ENCODE measurements at regions not wholly inside any gene's neighbourhood (a gene's known extent, or its start where the extent isn't known, plus 50 kb on each side); places are given as distances from the start of the nearest gene placed in this dataset.
A peak's percentile ranks its signal among the peaks of the same experiment; 100 is the strongest.
"Not testable (repeated sequence)": the region's sequence is repeated elsewhere in the genome, so short reads cannot be mapped to it uniquely, and the experiment has no call there.

DNA sequence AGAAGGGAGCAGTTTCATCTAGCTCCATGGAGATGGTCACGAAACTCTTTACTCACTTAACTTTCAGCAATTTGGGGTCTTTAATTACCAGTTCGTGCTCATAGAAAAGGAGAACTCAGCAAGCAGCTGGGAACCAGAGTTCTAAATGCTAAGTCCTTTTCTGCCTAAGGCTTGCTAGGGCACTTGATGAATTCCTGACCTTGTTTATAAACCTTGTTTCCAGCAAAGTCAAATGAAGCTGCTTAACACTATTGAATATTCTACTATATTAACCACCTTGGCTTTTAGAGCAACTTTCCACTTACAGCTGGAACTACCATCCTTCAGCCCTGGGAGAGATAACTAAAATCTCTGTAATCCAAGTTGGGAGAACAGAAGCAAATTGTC is 79.5 kb upstream of the TSC22D2 start:
- no peak for DNase-seq (ENCODE audit: low read depth)

DNA sequence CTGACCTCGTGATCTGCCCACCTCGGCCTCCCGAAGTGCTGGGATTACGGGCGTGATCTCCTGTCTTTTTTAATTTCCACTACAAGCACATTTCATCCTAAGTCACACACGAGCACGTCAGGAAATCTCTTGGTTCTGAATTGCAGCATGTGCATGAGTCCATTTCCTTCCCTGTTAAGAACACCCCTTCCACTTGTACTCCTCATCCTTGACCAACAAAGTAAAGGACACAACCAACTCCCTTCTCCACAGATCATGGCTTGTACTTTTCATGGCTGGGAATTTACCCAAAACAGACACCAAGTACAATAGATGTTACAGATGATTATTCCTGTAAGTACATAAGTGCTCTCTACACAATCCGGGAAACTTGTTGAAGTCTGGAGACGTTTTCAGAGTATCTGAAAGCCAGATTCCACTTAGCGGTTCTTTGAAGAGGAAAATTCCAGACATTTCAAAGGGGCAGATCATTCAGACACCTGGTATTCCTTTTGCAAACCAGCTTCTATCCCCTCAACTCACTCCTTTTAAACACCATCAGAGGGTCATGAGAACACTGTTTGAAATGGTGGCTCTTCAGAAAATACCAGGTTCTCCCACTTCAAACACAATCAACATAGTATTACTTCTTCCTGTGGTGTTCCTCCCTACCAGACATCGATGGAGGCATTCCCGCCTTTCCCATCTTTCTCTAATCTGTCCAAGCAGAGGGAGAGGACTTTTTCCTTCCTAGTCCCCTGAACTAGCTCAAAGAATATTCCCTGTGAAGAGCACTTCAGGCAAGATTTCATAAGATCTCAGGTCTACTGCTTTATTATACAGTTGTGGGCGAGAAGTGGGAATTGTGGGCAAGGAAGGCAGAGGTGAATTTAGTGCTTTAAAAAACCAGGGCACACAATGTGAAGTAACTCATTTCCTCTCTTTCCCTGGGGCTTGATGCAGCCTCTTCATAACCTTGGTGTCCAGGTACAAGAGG is 80.1 kb upstream of the TSC22D2 start:
- no peak for DNase-seq (ENCODE audit: low read depth)

DNA sequence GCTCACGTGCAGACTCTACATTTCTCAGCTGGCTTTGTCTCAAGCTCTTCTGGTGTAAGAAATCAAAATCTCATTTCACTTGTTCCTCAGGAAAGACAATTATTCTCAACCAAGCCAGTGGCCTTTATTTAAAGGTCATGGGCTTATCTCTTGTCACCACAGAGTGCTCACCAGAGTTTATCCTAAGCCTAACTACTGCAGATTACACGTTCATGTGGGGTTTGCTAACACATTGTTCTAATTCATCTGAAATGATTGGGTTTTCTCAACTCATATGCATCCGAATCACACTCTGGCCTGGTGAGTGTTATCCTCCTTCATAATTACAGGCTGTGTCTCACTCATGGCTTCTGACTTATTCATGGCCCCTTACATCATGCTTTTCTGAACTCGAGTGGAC is 83.3 kb upstream of the TSC22D2 start:
- DNase-seq (ENCODE audit: low read depth) = no peak

DNA sequence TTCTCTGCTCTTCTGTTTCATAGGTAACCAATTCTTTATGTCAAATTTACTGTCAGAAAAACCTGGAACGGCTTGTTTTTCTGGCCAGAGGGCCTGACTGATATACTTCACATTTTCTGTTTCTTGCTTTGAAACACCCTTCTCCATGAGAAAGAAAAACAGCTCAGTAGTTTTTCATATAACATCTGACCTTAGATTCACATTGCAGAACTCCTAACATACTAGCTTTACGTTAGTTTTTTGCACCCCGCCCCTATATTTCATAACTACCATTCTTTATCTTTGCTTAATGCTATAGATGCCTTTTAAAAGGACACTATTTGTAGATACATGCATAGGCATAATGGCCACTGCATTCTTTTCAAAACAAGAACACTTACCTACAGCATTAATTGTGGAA is 83.9 kb upstream of the TSC22D2 start:
- no peak for DNase-seq (ENCODE audit: low read depth)

DNA sequence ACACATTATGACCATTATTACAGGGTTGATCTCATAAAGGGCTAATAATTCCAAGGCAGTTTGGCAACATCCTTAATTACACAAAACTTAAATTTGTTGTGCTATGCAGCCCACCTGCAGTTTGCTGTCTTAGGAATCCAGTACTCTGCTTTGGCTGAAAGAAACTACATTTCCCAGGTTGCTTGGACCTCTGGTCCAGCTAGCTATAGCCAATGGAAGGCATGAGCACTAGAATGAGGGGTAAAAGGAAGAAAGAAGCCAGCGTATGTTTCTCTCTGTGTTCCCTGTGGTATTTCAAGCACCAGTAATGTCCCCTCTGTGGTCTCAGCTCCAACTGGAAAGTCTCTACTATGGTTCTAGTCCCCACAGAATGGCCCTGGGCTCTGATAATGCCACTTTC is 84.3 kb upstream of the TSC22D2 start:
- DNase-seq (ENCODE audit: low read depth) = no peak

DNA sequence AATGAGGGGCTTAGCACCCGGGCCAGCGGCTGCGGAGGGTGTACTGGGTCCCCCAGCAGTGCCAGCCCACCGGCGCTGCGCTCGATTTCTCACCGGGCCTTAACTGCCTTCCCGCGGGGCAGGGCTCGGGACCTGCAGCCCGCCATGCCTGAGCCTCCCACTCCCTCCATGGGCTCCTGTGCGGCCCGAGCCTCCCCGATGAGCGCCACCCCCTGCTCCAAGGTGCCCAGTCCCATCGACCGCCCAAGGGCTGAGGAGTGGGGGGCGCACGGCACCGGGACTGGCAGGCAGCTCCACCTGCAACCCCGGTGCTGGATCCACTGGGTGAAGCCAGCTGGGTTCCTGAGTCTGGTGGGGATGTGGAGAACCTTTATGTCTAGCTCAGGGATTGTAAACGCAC is 85.0 kb upstream of the TSC22D2 start:
- not testable (repeated sequence) for DNase-seq (ENCODE audit: low read depth)

DNA sequence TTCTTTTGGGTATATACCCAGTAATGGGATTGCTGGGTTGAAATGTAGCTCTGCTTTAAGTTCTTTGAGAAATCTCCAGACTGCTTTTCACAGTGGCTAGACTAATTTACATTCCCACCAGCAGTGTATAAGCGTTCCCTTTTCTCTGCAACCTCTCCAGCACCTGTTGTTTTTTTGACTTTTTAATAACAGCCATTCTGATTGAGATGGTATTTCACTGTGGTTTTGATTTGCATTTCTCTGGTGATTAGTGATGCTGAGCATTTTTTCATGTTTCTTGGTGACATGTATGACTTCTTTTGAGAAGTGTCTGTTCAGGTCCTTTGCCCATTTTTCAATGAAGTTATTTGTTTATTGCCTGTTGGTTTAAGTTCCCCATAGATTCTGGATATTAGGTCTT is 87.1 kb upstream of the TSC22D2 start:
- not testable (repeated sequence) for DNase-seq (ENCODE audit: low read depth)

DNA sequence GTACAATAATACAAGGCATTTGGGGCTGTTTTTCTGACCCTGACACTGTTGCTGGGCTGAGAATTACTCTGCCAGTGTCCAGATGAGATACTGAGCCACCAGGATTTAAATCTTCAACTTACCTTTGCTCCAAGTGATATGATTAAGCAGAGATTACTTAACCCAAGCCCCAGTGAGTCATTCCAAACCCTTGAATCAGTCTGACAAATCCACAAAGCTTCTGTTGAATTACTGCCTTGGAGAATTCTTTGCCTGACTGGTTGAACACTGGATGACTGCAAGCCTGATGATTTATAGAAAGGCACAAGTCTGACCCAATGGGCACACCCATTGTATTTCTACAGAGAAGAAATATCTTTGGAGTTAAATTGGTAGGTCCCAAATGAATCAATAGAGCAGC is 88.2 kb upstream of the TSC22D2 start:
- peak; percentile 95 for DNase-seq (ENCODE audit: low read depth)

DNA sequence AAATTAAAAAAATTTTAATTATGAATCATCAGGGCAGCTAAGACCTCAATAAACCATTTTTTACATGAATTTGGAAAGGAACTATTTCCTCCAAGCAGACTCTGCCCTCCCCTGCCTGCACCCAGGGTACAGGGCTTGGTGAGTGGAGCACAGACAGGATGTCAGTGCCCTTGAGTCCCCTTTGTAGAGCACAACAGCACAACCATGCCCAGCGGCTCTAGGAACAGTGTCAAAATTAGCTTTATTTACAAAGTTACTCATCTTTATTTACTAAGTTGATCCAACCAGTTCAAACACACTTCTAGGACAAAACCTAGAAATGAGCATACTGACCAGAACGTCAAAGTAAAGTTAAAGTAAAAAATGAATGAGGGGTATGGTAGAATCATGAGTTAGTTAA is 90.6 kb upstream of the TSC22D2 start:
- no peak for DNase-seq (ENCODE audit: low read depth)

DNA sequence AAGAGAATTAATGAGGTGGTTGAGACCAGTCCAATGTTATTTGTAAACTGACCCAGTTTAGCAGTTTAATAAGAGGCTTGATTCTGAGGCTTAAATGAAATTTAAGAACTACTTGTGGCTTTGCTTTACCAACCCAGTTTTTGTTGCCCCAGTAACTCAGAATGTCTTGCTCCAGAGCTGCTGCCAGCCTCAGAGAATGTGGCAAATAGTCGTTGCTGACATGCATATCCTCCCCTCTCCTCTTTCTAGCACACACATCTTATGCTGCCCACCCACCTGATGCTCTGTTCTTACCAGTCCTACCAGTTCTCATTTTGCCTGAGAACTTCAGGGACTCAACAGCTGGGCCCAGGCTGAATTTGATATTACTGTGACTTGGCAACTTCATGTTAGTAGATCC is 92.4 kb upstream of the TSC22D2 start:
- no peak for DNase-seq (ENCODE audit: low read depth)

DNA sequence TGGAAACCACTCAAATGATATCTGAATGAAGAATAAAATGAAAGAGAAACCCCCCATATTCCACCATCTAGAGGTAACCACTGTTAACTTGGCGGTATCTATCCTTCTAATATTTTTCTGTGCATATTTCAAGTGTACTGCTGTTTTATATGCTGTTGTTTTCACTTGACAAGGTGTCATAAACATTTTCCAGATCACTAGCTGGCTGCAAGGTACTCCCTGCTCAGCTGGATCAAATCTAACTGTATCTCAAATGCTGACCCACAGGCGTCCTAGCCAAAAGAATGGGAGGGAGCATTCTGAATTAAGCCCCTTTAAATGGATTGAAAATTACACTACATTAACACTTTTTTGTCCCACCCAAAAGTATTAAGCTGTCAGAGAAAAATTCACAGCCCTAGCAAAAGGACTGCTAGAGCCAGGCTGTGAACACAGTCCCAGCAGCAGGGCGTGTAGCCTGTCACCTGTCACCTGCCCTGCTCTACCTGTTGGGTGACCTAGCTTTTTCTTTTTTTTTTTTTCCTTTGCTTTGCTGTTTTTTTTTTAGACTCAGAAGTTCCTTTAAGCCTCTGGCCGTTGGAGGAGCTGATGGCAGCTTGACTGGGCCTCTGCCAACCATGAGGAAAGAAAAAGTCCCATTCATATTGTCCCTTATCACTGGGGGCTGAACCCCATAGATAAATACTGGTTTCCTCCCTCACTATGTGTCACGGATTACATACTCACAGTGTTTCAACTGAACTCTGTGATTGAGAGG is 93.7 kb upstream of the TSC22D2 start:
- no peak for DNase-seq (ENCODE audit: low read depth)

DNA sequence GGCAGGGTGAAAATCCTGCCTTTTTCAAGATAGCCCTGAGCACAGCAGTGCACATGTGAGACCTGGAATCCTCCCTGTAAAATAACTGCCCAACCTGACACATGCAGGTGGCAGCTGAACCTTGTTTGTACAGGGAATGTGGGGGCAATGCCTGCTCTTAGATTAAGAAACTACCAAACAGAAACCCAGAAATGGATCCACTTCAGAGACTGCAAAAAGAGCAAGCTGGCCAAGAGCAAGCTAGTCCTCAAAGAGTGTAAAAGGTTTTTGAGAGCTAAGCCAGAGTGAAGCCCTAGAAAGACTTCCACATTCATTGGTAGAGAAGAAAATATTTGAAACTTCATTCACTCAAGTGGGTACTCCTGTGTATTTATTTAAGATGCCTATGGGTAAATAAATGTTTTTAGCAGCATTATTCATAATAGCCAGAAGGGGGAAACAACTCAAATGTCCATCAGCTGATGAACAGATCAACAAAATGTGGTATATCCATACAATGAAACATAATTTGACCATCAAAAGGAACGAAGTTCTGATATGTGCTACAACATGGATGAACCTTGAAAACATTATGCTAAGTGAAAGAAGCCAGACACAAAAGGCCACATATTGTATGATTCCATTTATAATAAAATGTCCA is 96.0 kb upstream of the TSC22D2 start:
- no peak for DNase-seq (ENCODE audit: low read depth)

DNA sequence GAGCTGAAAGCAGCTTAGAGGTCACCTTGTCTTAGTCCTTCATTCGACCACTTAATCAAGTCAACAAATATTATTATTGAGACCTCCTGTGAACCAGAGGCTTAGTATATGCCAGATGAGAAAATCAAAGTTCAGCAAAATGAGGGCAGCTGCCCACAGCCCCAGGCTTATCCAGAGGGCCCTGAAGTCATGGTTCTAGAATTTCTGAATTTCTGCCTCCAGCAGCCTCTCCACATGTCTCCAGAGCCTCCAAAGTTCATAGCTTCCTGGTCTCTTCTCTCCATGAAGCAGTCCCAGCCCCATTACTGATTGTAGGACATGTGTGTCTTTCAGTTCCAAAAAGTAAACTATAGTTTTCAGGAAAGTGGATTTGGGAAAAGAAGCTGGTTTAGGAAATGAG is 96.9 kb upstream of the TSC22D2 start:
- no peak for DNase-seq (ENCODE audit: low read depth)

DNA sequence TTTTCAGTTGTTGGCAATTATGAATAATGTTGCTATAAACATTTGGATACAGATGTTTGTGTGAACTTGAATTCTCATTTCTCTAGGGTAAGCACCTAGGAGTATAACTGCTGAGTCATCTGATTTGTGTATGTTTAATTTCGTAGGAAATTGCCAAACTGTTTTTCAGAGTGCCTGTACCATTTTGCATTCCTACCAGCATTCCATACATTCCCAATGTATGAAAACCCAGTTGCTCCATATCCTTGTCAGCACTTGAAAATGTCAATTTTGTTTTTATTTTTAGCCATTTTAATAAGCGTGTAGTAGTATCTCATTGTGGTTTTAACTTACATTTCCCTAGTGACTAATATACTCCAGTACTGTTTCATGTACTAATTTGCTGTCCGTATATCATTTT is 98.5 kb upstream of the TSC22D2 start:
- peak; percentile 84 for DNase-seq (ENCODE audit: low read depth)

DNA sequence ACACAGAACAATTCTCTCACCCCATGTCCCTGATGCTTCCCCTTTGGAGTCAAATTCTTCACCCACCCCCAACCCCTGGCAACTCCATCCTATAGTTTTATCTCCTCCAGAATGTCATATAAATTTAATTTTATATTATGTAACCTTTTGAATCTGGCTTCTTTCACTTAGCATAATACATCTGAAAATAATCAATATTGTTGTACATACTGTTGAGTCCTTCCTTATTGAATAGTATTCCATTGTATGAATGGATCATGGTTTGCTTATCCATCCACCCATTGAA is 98.9 kb upstream of the TSC22D2 start:
- no peak for DNase-seq (ENCODE audit: low read depth)

DNA sequence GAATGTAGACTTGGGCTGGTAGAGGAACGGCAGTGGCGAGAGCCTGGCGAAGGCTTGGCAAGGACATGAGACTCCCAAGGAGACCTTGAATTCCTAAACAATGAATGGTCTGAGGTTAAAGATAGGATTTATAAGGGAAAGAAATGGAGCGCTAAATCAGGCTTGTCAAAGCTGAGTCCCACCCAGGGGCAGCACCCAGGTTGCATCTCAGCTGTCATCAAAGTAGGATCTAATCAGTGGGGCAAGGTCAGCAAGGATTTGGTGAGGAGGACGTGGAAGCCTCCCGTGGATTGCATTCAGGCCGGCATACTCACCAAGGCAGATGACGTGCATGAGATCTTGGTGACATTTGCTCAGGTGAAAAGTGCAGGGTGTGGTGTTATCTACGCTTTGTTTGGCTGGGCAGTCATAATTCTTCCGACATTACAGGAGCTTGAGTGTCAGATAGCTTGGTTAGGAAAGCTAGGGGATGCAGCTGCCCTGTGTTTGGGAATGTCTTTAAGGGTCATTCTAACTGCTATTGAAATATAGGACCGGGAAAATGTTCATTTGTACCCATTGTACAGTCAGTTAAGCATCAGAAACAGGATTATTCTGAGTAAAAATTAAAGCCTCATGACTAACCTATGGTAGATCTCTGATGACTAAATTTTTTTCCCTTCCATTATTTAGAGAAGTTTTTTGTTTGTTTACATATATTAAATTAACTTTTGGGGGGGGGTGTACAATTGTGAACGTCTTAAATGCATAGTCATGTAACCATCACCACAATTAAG is 99.4 kb upstream of the TSC22D2 start:
- DNase-seq (ENCODE audit: low read depth) = no peak

DNA sequence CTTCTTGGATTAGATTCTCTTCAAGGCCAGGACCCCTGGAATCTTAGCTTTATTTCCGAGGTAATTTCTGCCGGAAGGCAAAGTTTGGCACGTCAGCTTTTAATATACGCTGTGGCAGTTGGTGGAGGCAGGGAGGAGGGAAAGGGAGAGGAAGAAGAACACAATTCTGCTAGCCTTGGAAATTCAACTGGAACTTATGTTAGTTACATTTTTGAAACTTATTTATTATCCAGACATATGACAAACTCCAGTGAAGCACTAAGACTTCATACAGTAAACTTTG is 100.1 kb upstream of the TSC22D2 start:
- no peak for DNase-seq (ENCODE audit: low read depth)

DNA sequence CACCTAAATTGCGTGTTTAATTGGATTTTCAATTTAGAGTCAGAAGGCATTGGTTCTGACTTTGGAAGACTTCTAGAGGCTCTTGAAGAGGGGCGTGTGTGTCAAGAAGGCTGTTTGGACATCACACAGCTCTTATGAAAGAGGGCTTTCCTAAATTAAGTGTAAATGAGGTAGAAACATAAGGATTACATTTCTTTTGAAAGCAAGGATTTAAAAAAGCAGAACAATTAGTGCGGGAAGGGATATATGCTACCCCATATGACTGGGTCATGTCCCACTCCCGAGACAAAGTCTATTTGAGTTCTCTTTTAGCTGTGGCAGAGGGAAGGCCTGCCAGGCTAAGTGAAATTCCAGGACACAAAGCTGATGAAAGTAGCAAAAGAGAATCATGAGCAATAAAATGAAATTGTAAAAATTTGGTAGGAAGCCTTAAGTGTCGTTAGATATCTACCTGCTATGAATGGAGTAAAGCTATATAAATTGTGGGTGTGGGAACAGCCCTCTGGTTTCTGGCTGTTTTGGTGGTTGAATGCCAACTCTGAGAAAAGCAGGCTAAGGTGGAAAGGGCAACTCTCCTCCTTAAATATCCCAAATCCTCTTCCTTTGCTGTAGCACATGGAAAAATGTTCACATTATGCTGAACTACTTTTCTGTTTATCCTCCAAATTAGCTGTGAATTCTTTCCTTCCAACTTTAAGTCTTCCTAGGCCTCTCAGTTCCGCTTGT is 100.6 kb upstream of the TSC22D2 start:
- no peak for DNase-seq (ENCODE audit: low read depth)

DNA sequence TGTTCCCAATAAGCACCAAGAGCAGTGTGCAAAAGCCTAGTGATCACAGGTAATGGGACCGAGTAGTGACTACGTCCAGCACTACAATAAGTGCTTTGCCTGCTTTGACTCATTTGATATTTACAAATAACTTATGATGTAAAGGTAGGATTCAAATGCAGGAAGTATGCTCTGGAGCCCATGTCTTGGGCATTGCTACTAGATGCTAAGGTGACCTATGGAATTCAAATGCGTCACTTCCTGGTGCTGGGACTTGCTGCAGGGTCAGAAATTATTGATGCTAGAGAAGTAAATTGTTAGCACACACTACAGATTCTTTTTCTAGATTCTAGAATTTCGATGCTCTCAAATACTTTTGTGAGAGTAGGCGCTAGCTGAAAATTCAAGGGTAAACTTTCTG is 101.2 kb upstream of the TSC22D2 start:
- no peak for DNase-seq (ENCODE audit: low read depth)

DNA sequence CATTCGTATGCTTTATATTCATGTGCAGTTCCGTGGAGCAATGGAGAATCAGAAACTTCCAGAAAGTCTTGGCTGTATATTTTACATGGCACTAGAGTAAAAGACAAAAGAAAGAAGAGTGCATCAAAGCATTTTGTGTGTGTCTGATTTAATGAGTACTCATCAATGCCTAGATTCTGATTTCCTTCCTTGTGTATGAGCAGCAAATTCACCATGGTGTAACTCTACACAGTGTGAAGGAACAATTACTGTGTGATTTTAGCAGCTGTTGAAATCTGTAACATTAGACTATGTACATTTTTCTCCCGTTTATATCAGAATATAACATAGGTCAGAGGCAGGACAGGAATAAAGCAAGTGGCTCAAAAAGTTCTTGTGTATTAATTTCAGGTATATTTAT is 102.0 kb upstream of the TSC22D2 start:
- no peak for DNase-seq (ENCODE audit: low read depth)

DNA sequence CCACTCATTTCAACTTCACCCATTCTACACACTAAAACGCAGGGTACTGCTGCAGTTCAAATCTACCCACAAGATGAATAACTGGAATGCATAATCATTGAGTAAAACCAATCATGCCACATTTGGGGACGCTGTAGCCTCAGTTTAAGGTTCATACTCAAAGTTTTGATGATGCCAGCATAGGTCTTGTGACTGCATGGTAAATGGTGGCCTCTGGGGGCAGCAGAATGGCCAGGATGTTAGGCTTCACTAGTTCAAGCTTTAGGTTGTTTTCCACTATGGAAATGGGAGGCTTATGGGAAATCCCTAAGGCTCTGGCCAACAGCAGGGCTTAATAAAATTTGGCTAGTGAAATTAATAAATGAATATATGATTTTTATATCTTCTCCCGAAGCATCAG is 104.3 kb upstream of the TSC22D2 start:
- no peak for DNase-seq (ENCODE audit: low read depth)

DNA sequence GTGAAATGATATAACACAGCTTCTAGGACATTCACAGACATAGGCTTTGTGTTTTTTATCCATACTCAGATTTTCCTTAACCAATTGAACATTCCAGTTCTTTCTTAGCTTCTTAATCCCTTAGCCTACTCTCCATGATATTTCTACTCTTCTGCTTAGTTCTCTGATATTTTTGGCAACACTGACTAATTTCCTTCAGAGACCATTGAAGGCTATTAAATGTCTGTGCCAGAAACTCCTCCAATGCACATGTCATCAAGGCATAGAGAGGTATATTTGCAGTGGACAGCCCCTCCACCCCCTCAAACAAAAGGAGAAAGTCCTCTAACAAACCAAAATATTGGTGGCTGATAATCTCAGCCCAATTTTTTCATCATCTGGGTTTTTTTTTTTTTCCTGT is 105.9 kb upstream of the TSC22D2 start:
- peak; percentile 65 for DNase-seq (ENCODE audit: low read depth)
